GM19099 (cell line): ENCODE measurements at regions not wholly inside any gene's neighbourhood (a gene's known extent, or its start where the extent isn't known, plus 50 kb on each side); places are given as distances from the start of the nearest gene placed in this dataset.

ENCODE experiments used
- POLR2A ChIP-seq: IDR thresholded peaks from 3 replicates; pipeline ENCODE4 v1.6.1; 2011; ENCODE audit warnings: low read depth; ENCODE audit not compliant: insufficient read length; ENCODE audit errors: extremely low read depth

DNA sequence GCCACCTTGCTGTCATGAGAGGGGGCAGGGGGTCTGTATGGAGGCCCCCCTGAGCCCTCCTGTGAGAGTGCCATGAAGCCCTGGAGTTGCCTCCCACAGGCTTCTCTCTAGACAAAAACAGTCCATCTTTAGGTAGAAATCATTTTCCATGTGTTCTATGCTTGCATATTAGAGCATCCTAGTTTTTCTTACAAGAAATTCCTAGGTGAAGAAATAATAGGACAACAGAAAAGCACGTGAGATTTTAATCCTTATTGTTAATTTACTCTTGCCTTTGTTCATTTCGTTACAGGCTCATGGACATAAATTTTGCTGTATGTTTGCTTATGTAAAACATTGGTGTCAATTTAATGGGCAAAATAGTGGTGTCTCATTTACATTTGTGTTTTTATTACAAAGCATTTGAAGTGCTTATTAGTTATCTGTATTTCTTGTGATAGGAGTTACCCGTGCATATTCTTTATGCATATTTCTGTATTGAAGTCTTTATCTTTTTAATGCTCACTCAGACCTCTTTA is 336.9 kb upstream of the RAB6C start:
- no peak for TF ChIP-seq POLR2A

DNA sequence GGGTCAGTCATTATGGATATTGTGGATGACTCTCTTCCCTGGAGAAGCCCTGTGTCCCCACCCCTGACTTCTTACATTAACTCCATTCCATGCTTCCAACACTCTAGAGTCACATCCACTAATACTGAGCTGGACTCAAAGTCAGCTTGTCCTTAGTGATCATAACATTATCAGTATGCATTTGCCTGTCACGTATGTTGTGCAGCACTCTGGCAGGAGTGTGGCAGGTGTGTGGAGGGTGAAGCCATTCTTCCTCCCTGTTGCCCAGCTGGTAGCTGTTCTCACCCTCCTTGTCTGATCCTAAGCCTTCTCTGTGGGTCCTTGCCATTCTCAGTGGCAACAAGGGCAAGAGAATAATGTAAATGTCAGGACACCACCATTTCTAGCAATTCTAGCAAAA is 334.1 kb upstream of the RAB6C start:
- no peak for TF ChIP-seq POLR2A

DNA sequence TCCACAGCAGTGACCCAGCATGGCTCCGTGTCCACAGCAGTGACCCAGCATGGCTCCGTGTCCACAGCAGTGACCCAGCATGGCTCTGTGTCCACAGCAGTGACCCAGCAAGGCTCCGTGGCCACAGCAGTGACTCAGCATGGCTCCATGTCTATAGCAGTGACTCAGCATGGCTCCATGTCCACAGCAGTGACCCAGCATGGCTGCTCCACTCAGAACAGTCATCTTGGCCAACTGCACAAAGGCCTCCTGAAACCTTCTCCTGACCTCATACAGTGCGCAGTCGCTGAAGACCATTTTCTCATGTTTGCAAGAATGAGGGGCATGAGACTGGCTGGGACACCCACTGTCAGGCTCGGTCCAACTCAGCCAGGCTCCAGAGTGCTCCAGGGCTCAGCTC is 333.4 kb upstream of the RAB6C start:
- no peak for TF ChIP-seq POLR2A

DNA sequence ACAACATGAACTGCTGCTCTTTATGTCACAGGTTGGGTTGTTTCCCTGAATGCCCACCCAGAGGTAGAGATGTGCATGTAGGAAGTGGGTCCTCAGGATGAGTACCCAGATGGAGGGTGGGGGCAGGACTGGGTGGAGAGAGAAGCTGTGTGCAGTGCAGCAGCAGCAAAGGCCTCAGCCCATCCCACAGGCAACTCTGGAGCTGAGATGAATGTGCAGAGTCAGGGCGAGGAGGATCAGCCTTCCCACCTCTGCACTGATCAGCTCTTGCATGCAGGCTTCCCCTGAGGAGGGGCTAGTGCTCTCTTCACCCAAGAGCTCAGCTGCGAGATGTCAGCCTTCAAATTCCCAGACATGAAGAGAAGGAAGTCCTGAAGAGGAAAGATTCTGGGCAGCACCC is 326.2 kb upstream of the RAB6C start:
- no peak for TF ChIP-seq POLR2A

DNA sequence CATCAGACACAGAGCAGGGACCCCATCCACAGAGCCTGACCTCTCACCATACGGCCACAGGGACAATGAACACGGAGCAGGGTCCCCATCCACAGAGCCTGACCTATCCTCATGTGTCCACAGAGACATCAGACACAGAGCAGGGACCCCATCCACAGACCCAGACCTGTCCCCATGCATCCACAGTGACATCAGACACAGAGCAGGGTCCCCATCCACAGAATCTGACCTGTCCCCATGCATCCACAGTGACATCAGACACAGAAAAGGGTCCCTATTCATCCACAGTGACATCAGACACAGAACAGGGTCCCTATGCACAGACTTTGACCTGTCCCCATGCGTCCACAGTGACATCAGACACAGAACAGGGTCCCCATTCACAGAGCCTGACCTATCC is 325.1 kb upstream of the RAB6C start:
- TF ChIP-seq POLR2A: no peak

DNA sequence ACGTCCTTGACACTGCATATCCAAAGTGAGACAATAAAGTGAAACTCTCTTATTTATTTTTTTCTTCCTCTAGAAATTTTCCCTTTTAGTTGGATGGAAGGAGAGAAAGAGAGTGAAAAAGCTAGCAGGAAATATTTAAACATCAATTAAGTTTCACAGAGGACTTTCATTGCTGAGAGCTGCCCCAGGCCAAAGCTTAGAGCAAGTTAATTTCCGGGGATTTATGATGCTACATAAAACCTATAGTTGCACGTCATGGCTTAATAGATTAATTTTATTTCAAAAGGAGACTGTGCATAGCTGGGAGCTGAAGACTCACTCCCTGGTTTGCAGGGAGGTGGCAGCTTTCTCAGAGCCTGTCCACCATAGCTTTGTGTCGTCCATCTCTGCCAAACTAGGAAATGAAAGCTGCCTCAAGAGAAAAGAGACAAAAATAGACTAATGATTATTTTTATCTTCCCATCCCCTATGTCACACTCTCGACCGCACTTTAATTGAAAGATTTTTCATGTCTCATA is 323.3 kb upstream of the RAB6C start:
- TF ChIP-seq POLR2A: no peak

DNA sequence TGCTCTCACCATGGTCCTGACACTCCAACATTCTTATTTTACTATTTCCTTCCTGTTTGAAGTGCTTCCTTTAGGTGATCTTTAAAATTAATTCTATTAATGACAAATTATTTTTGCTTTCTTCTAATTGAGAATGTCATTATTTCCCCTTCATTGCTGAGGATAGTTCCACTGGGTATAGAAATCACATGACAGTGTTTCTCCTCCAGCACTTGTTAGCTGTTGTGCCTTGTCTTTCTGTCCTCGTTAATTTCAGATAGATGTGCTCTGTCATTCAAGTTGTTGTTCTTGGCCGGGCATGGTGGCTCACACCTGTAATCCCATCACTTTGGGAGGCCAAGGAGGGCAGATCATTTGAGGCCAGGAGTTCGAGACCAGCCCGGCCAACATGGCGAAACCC is 321.0 kb upstream of the RAB6C start:
- TF ChIP-seq POLR2A: no peak

DNA sequence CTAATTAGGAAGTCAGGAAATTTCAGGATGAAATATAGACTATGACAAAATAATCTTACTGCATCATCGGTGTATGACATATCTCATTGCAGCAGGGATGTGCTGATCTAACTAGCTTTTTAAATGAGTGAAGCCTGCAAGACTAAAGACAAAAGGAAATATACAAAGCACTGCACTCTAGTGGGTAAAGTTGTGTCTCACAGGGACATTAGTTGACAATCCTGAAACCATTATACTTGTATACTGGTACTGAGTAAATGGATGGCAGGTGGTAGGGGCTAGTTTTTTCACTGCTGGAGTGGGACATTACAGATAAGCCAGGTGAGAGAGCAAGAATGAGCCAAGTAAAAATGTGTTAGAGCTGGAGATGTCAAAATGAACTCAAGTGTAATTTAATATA is 317.5 kb upstream of the RAB6C start:
- no peak for TF ChIP-seq POLR2A

DNA sequence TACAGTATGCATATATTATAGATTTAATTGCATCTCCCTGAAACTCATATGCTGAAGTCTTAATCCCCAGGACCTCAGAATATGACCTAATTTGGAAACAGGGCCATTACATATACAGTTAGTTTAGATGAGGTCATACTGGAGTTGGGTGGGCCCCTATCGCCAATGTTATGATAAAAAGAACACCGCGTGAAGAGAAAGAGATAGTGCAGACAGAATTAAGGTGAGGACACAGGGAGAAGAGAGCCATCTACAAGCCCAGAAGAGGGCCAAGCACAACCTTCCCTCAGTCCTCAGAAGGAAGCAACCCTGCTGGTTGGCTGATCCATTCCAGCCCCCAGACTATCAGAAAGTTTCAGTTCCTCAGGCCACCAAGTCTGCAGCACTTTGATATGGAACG is 311.9 kb upstream of the RAB6C start:
- no peak for TF ChIP-seq POLR2A

DNA sequence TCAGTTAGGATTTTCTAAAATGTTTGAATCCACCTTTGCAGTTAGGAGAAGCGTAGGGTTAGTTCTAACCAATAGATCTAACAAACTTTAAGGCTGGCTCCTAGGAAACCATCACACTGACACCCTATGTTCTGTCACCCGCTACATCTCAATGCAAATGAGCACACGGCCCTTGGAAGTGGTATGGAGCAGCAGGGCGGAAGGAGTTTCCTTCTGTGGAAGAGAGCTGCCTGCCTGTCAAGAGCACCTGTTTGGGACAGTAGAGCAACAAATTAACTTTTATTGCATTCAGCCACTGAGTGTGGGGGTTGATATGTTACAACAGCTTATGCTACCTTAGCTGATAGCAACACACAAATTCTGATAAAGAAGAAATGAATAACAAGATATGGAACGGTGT is 306.9 kb upstream of the RAB6C start:
- no peak for TF ChIP-seq POLR2A

DNA sequence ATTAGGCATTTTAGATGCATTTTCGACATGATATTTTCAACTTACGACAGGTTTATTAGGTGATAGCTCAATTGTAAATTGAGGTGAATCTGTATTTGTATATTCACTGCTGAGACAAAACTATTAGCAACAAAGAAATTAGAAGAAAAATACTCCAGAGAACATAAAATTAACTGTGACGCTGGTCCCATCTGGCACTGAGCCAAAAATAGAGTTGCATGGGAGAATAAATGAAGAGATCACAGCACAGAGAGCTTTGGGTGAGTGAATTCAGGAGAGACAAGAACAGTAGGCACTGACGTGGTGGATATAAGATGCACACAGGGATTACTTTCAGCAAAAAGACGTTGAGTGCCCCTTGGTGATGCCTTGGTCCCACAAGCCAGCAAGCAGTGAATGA is 306.2 kb upstream of the RAB6C start:
- no peak for TF ChIP-seq POLR2A

DNA sequence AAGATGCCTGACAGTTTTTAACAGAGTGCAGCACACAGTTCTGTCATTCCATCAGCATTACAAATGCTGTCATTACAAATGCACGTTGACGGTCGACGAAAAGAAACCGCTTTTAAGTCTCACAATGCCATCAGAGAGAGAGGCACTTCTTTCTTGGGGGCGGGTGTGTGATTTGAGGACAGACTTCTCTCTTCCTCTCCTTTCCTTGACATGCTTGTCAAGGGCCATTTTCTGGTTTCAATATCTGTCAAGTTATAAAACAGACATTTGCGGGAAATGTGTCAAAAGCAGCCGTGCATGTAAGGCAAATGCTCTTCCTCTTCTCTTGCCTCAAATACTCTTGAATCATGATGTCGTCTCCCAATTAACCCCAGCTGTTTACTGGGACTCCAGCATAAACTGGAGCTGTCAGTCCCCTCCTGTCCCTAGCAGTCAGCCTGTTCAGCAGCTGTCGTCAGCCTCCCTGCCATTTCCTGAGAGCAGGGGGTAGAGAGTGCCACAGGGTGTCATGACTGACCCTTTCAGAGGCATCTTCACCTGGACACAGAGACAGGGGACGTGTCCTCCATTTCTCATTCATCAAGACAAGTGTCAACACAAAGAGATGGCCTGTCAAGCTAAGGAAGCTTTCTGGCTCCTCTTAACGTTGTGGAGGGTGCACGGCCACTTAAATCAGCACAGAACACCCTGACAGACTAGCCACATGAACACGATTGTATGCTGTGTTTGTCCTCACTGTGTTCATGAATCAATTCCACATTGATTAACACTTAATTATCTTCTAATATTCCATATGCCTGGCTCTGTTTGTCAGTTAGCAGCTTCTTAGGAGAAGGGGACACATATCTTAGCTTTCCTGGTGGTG is 305.4 kb upstream of the RAB6C start:
- TF ChIP-seq POLR2A: no peak

DNA sequence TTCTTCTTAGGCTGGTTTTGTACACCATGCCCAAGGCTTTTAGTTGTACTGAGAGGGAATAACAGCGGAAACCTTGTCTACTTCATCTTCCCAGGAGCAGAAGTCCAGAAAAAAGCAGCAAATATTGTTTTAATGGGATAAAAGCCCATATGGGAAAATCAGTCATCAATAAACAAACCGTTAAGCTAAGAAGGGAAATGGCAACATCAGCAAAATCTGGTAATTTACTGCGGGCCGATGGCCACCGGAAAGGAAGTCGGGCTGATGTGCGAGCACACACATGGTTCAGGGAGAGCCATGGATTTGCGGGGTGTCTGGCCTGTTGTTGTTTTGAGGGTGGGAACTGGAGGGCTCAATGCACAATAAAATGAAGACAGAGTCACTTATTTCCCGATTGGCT is 300.7 kb upstream of the RAB6C start:
- no peak for TF ChIP-seq POLR2A

DNA sequence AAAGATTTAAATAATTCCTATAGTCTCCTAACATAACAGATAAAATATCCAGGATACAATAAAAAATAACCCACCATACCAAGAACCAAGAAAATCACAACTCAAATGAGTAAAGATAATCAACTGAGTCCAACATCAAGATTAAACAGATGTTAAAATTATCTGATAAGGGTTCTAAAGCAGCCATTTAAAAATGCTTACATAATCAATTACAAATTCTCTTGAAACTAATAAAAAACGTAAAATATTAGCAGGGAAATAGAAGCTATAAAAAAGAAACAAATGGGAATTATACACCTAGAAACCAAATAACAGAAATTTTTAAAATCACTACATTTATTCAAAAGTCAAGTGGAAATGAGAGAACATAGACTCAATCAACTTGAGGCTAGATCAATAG is 297.7 kb upstream of the RAB6C start:
- TF ChIP-seq POLR2A: no peak

DNA sequence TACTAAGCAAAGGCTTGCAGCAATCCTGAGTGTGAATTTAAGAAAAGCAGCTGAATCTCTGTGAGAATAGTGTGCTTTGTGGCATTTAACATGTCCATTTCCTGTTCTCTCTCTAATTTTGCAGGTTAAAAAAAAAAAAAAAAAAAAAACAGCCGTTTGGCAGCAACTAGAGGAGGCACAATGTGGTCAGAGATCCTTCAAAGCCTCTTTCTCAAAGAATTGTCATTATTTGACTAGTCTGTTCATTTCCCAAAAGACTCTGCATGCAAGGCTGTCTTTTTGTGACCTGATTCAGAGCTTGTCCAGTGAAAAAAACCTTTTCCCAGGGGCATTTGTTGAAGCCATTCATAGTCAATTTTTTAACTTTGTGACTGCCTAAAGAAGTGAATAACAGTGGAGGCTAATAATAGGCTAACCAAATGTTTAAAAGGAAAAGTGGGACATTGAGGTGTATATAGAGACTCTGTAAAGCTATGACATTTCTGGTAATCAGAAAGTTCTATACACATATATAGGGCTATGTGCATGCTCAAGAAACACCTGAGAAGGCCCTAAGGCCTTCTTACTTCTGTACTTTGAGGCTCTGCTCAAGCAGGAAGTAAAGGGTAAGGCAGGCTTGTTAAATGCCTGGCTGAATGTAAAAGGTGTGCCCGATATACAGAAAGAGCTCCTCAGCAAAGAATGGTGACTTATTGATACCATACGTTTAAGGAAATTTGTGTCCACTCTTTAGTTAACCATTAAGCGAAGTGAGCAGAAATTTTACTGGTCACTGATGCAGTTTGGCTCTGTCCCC is 289.6 kb upstream of the RAB6C start:
- no peak for TF ChIP-seq POLR2A

DNA sequence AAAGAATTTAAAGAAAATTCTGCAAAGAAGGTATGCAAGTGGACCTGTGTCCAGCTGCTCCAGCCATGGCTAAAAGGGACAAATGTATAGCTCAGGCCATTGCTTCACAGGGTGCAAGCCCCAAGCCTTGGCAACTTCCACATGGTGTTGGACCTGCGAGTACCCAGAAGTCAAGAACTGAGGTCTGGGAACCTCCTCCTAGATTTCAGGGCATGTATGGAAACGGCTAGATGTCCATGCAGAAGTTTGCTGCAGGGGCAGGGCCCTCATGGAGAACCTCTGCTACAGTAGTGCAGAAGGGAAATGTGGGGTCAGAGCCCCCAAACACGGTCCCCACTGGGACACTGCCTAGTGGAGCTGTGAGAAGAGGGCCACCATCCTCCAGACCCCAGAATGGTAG is 284.0 kb upstream of the RAB6C start:
- no peak for TF ChIP-seq POLR2A
